Fibroblast of lung (primary cell): ENCODE measurements at regions not wholly inside any gene's neighbourhood (a gene's known extent, or its start where the extent isn't known, plus 50 kb on each side); places are given as distances from the start of the nearest gene placed in this dataset.

ENCODE experiments used
- EZH2 ChIP-seq: IDR thresholded peaks from 2 replicates; pipeline ENCODE4 v1.5.1; 2012; ENCODE audit warnings: low read length, control low read depth, mild to moderate bottlenecking; ENCODE audit errors: missing control alignments
- TF ChIP-seq, protein P1 (sequence below), 2 donors: IDR thresholded peaks in 1 of 2; conservative IDR thresholded peaks in 1 of 2; 1 replicate in 1 of 2; 2 replicates in 1 of 2; pipeline ENCODE4 v1.5.1; 2011 to 2012; ENCODE audit warnings: low read length in 2 of 2, control low read depth in 1 of 2, inconsistent platforms in 1 of 2, low read depth in 1 of 2, mild to moderate bottlenecking in 1 of 2

DNA sequence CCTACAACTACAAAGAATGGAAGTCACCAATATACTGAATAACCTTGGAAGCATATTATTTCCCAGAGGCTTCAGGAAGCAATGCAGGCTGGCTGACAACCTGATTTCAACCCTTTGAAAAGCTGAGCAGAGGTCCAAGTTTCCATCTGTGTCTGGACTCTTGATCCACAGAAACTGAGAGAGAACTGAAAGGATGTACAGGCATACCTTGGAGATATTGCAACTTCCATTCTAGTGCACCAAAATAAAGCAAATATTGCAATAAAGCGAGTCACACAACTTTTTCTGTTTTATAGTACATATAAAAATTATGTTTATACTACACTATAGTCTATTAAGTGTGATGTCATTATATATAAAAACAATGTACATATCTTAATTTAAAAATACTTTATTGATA lies 85.3 kb downstream of the TYW3 start:
- TF ChIP-seq, protein P1, sequence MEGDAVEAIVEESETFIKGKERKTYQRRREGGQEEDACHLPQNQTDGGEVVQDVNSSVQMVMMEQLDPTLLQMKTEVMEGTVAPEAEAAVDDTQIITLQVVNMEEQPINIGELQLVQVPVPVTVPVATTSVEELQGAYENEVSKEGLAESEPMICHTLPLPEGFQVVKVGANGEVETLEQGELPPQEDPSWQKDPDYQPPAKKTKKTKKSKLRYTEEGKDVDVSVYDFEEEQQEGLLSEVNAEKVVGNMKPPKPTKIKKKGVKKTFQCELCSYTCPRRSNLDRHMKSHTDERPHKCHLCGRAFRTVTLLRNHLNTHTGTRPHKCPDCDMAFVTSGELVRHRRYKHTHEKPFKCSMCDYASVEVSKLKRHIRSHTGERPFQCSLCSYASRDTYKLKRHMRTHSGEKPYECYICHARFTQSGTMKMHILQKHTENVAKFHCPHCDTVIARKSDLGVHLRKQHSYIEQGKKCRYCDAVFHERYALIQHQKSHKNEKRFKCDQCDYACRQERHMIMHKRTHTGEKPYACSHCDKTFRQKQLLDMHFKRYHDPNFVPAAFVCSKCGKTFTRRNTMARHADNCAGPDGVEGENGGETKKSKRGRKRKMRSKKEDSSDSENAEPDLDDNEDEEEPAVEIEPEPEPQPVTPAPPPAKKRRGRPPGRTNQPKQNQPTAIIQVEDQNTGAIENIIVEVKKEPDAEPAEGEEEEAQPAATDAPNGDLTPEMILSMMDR (conservative IDR thresholded peaks at IDR 0.05 in 1 of 2, IDR thresholded peaks at IDR 0.05 in 1 of 2; ENCODE audit: low read depth in 1 of 2, low read length in 2 of 2): no peak
- no peak for TF ChIP-seq EZH2
